Retinal pigment epithelial cell (primary cell): ENCODE measurements at regions not wholly inside any gene's neighbourhood (a gene's known extent, or its start where the extent isn't known, plus 50 kb on each side); places are given as distances from the start of the nearest gene placed in this dataset.
A peak's percentile ranks its signal among the peaks of the same experiment; 100 is the strongest.

Experiments
- DNase-seq: peaks from one replicate; pipeline ENCODE4 v3.0.0-alpha.2; 2010; ENCODE audit warnings: low read depth
- H3K4me3 ChIP-seq: 2 replicates; pipeline ENCODE4 v1.5.1; 2011; ENCODE audit warnings: mild to moderate bottlenecking, low read length, control low read depth, moderate library complexity
- CTCF ChIP-seq: conservative IDR thresholded peaks from 2 replicates; pipeline ENCODE4 v1.5.1; 2011; ENCODE audit warnings: low read depth, low read length, control low read depth, inconsistent platforms

DNA sequence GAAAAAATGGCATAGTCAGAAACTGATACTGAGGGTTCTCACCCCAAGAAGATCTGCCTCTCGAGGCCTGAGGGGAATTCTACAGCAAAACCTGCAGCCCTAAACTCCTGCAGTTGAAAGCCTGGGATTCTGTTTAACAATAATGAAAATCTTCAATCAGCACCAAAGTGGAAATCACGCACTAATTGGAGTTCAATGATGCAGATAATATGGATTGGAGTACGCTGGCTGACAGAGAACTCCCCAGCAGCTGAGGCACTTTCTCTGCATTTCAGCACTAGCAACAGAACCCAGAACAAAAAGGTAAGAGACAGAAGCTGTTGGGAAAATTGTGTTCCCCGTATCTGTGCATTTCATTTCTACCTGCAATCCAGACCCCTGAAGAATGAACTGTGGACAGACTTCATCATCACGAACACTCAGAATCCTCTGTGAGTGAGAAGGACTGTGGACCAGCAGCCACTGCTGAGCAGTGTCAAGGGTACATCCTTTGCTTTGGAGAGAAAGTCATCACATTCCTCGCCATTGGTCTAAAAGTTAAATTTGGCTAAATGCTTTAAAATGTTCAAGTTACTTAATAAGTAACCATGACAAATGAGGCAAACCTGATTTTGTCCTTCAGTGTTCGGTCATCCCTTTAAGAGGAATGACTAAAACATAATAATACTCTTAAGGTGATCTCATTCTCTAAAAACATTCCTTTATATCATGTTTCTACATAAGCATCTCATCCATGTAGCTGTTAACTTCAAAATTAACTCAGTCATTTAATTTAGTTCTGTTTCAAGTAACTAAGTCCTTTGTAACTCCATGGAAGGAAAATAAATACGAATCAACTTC, 126.1 kb downstream of the GAS1 start:
- DNase-seq, result peak; percentile 18
- TF ChIP-seq CTCF, result no peak
- no peak overlapping the region for H3K4me3 ChIP-seq

- no peak for DNase-seq
- no peak for TF ChIP-seq CTCF
- H3K4me3 ChIP-seq, result no peak overlapping the region
These were observed 127.8 kb downstream of the GAS1 start for GRCh38 chr9:86819552-86819951.

DNA sequence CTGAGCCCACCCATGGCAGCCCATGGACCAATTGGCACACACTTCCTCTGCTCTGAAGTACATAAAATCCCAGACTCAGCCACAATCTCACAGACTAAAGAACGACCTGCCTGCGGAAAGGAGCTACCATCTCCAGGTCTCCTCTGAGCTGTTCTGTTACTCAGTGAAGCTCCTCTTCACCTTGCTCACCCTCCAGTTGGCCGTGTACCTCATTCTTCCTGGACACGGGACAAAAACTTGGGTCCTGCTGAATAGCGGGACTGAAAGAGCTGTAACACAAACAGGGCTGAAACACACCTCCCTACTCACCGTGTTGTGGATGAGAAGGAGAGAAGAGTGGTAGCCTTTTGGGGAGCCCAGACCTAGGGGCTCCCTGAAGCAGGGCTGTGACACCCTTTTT, 128.7 kb downstream of the GAS1 start:
- no peak for TF ChIP-seq CTCF
- DNase-seq, result no peak
- no peak overlapping the region for H3K4me3 ChIP-seq

GRCh38 chr9:86816868-86817267, 130.4 kb downstream of the GAS1 start:
- DNase-seq, result no peak
- no peak overlapping the region for H3K4me3 ChIP-seq
- TF ChIP-seq CTCF, result no peak

DNA sequence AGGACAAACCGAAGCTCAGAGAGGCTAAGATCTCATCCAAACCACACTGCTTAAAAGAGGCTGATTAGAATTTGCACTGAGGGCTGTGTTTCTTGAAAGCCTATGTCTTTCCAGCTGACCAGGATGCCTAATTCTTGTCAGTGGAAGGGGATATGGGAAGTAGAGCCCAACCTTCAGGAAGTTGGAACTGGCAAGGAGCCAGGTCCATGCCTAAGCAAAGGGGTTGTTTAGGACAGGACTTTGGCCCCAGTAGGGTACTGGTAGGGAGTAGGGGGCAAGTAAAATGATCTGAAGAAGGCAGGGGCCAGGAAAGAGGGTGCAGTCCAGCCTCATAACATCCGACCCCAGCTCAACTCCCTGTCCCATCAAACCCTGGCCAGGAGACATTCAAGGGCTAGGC, 130.9 kb downstream of the GAS1 start:
- no peak for DNase-seq
- no peak overlapping the region for H3K4me3 ChIP-seq
- no peak for TF ChIP-seq CTCF

- no peak for TF ChIP-seq CTCF
- no peak overlapping the region for H3K4me3 ChIP-seq
- DNase-seq, result no peak
These were observed 134.7 kb downstream of the GAS1 start for GRCh38 chr9:86812616-86813015.

GRCh38 chr9:86809759-86810367, 137.4 kb downstream of the GAS1 start:
- TF ChIP-seq CTCF, result no peak
- H3K4me3 ChIP-seq, result no peak overlapping the region
- DNase-seq, result no peak
